ENCODE measurements at regions not wholly inside any gene's neighbourhood (a gene's known extent, or its start where the extent isn't known, plus 50 kb on each side); places are given as distances from the start of the nearest gene placed in this dataset.

DNA sequence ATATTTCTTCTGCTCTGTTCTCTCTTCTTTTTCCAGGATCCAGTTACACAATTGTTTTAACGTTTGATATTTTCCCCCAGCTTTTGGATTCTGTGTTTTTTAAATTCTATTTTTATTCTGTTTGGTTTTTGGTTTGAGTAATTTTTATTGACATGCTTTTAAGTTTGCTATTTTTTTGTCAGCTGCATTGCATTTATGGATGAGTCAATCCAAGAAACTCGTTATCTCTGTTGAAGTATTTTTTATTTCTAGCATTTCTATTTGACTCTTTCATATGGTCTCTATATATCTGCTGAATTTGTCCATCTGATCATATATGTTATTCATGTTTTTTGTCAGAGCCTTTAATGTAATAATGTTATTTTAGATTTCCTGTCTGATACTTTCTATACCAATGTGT, 65.6 kb downstream of the DDIT4L start:
- TF ChIP-seq EP300 (IDR thresholded peaks at IDR 0.05; ENCODE audit: low read depth): no peak
- TF ChIP-seq, protein P1, sequence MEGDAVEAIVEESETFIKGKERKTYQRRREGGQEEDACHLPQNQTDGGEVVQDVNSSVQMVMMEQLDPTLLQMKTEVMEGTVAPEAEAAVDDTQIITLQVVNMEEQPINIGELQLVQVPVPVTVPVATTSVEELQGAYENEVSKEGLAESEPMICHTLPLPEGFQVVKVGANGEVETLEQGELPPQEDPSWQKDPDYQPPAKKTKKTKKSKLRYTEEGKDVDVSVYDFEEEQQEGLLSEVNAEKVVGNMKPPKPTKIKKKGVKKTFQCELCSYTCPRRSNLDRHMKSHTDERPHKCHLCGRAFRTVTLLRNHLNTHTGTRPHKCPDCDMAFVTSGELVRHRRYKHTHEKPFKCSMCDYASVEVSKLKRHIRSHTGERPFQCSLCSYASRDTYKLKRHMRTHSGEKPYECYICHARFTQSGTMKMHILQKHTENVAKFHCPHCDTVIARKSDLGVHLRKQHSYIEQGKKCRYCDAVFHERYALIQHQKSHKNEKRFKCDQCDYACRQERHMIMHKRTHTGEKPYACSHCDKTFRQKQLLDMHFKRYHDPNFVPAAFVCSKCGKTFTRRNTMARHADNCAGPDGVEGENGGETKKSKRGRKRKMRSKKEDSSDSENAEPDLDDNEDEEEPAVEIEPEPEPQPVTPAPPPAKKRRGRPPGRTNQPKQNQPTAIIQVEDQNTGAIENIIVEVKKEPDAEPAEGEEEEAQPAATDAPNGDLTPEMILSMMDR (IDR thresholded peaks at IDR 0.05): no peak
- no peak for TF ChIP-seq POLR2A (IDR thresholded peaks at IDR 0.05)
- TF ChIP-seq POLR2AphosphoS5 (IDR thresholded peaks at IDR 0.05): no peak
